ENCODE measurements at regions not wholly inside any gene's neighbourhood (a gene's known extent, or its start where the extent isn't known, plus 50 kb on each side); places are given as distances from the start of the nearest gene placed in this dataset.

- TF ChIP-seq ARID5B (CRISPR knock-in tag; IDR thresholded peaks at IDR 0.05) (peak; percentile 95), HDAC1 (CRISPR knock-in tag; IDR thresholded peaks at IDR 0.05) (no peak), MED8 (CRISPR knock-in tag; IDR thresholded peaks at IDR 0.05; ENCODE audit: insufficient replicate concordance) (peak; percentile 29), ZNF18 (CRISPR knock-in tag; IDR thresholded peaks at IDR 0.05; ENCODE audit: insufficient replicate concordance) (no peak), HMGXB3 (CRISPR knock-in tag; IDR thresholded peaks at IDR 0.05; ENCODE audit: borderline replicate concordance) (0 out of 2 replicates have a peak, but pooled peaks have one; percentile 37), ZNF740 (CRISPR knock-in tag; IDR thresholded peaks at IDR 0.05) (no peak), NR2F6 (IDR thresholded peaks at IDR 0.05) (no peak), NR2F6 (CRISPR knock-in tag; IDR thresholded peaks at IDR 0.05) (peak; percentile 31; the same call in 1 of the 2 replicates), HNF1B (CRISPR knock-in tag; IDR thresholded peaks at IDR 0.05) (0 out of 2 replicates have a peak, but pooled peaks have one; percentile 24), FOSL2 (CRISPR knock-in tag; IDR thresholded peaks at IDR 0.05) (peak; percentile 75), GATAD1 (CRISPR knock-in tag; IDR thresholded peaks at IDR 0.05) (0 out of 2 replicates have a peak, but pooled peaks have one; percentile 24), ZNF615 (CRISPR knock-in tag; IDR thresholded peaks at IDR 0.05; ENCODE audit: borderline replicate concordance) (no peak), SMAD3 (CRISPR knock-in tag; IDR thresholded peaks at IDR 0.05) (0 out of 2 replicates have a peak, but pooled peaks have one; percentile 73), FOXA1 (IDR thresholded peaks at IDR 0.05) (peak; percentile 68), FOXA1 (CRISPR knock-in tag; IDR thresholded peaks at IDR 0.05) (peak; percentile 96), SOX6 (IDR thresholded peaks at IDR 0.05) (no peak), SOX6 (CRISPR knock-in tag; IDR thresholded peaks at IDR 0.05) (peak; percentile 96), ZNF674 (CRISPR knock-in tag; IDR thresholded peaks at IDR 0.05; ENCODE audit: low read depth) (no peak), ZNF3 (CRISPR knock-in tag; IDR thresholded peaks at IDR 0.05) (peak; percentile 70)
Observed at GRCh38 chr9:115946530-115946929, 207.1 kb upstream of the PAPPA start (continued).
